Endothelial cell of umbilical vein (primary cell): ENCODE measurements at regions not wholly inside any gene's neighbourhood (a gene's known extent, or its start where the extent isn't known, plus 50 kb on each side); places are given as distances from the start of the nearest gene placed in this dataset.

Experiments used
- CTCF ChIP-seq, 2 donors: IDR thresholded peaks; 1 replicate in 1 of 2; 2 replicates in 1 of 2; pipeline ENCODE4 v1.5.1; 2011; ENCODE audit warnings: low read length in 2 of 2, mild to moderate bottlenecking in 2 of 2, moderate library complexity in 2 of 2, control low read depth in 1 of 2, inconsistent platforms in 1 of 2, low read depth in 1 of 2; ENCODE audit not compliant: insufficient read depth in 1 of 2; ENCODE audit errors: extremely low read depth in 1 of 2
- EZH2 ChIP-seq: IDR thresholded peaks from 2 replicates; pipeline ENCODE4 v1.6.1; 2012; ENCODE audit warnings: borderline replicate concordance, low read depth, mild to moderate bottlenecking, moderate library complexity, low read length, inconsistent platforms; ENCODE audit not compliant: severe bottlenecking
- FOS ChIP-seq: IDR thresholded peaks from 2 replicates; pipeline ENCODE4 v1.6.1; 2011; ENCODE audit warnings: mild to moderate bottlenecking, low read length, moderate library complexity, borderline replicate concordance; ENCODE audit not compliant: insufficient read depth
- JUN ChIP-seq: IDR thresholded peaks from 2 replicates; pipeline ENCODE4 v1.6.1; 2011; ENCODE audit warnings: borderline replicate concordance, low read depth; ENCODE audit not compliant: insufficient read length, insufficient read depth
- MAX ChIP-seq: IDR thresholded peaks from 2 replicates; pipeline ENCODE4 v1.6.1; 2011; ENCODE audit not compliant: insufficient read depth, insufficient read length
- POLR2A ChIP-seq: IDR thresholded peaks from 2 replicates; pipeline ENCODE4 v1.6.1; 2012; ENCODE audit warnings: low read depth, mild to moderate bottlenecking, control low read depth, low read length
- POLR2AphosphoS5 ChIP-seq: IDR thresholded peaks from 2 replicates; pipeline ENCODE4 v1.6.1; 2012; ENCODE audit warnings: low read depth, mild to moderate bottlenecking, control low read depth, low read length, moderate library complexity; ENCODE audit not compliant: insufficient read depth

DNA sequence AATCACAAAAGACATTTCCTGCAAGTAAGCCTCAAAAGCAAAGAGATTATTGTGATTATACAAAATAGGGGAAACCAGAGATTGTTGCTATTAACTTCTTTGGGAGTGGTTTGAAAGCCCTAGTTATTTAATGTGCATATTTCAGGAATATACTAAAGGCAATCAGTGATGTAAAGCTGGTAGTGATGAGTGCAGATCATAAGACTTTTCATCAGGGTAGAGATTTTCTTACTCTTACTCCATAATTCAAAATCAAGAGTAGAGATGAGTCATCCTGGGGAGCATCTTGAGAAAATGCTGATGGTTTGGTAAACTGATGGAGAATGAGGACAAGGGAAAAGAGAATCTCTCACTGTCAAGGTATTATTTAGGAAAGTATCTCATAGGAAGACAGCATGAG is 309.5 kb downstream of the FBXO15 start:
- TF ChIP-seq POLR2A, result no peak
- no peak for TF ChIP-seq CTCF (IDR thresholded peaks at IDR 0.05; ENCODE audit: extremely low read depth in 1 of 2, insufficient read depth in 1 of 2, low read depth in 1 of 2, low read length in 2 of 2)
- TF ChIP-seq POLR2AphosphoS5, result no peak
- no peak for TF ChIP-seq FOS
- TF ChIP-seq JUN, result no peak
- no peak for TF ChIP-seq EZH2
- TF ChIP-seq MAX, result no peak
